ENCODE measurements at regions not wholly inside any gene's neighbourhood (a gene's known extent, or its start where the extent isn't known, plus 50 kb on each side); places are given as distances from the start of the nearest gene placed in this dataset.

DNA sequence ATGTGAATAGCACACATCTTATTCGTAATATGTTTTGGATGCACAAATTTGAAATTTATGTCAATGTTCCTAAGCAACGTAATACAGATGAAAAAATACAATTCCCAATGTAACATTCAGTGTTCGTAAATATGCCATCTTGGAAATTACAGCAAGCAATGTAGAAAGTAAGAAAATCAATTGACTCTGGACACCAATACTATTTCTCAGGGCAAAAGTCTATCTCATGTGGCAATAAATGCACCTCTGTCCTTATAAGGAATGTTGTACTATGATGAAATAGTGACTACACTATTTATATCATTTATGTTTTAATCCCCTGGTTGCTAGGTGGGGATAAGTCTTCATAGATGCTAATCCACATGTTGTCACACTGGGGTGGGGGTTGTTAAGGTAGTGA is 251.2 kb downstream of the GXYLT1 start:
- no peaks in the 10 kb centered on the region for H3K36me3 ChIP-seq
- H3K4me1 ChIP-seq, result no peaks in the 10 kb centered on the region
- no peak for TF ChIP-seq CTCF (IDR thresholded peaks at IDR 0.05)
- DNase-seq, result no peak
- no peaks in the 10 kb centered on the region for H3K9me3 ChIP-seq
- no peak overlapping the region for H3K4me3 ChIP-seq
- H3K27ac ChIP-seq, result no peak overlapping the region
- H3K27me3 ChIP-seq, result no peaks in the 10 kb centered on the region
- H3K9ac ChIP-seq (ENCODE audit: low read depth in 2 of 2, low read length in 2 of 2), result no peak overlapping the region
- intact Hi-C loops (cut with DNase I), result no loop called here

GRCh38 chr12:41892302-41892701 is 252.4 kb downstream of the GXYLT1 start:
- DNase-seq, result no peak
- TF ChIP-seq CTCF (IDR thresholded peaks at IDR 0.05), result no peak
- H3K27me3 ChIP-seq, result no peaks in the 10 kb centered on the region
- H3K9ac ChIP-seq (ENCODE audit: low read depth in 2 of 2, low read length in 2 of 2), result no peak overlapping the region
- H3K36me3 ChIP-seq, result no peaks in the 10 kb centered on the region
- intact Hi-C loops (cut with DNase I), result no loop called here
- no peaks in the 10 kb centered on the region for H3K9me3 ChIP-seq
- H3K4me3 ChIP-seq, result no peak overlapping the region
- H3K4me1 ChIP-seq, result no peaks in the 10 kb centered on the region
- H3K27ac ChIP-seq, result no peak overlapping the region

- intact Hi-C loops (cut with DNase I), result no loop called here
These were observed 253.4 kb downstream of the GXYLT1 start for GRCh38 chr12:41891226-41891625.

DNA sequence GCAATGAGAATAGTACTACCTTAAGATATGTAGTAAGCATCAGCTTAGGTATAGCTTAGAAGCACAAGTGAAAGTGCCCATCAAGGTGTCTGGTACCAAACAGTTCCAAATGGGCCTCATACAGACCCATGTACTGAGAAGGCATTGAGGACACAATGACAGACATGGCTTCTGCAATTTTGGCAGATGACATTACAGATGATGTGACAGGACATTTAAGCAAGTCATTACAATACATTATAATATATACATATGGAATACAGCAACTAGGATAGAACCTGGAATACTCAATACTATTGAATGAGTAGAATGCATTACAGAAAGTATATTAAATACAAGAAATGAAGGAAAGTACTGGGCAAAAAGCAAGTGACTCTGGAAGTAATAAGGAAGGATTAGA is 256.4 kb downstream of the GXYLT1 start:
- TF ChIP-seq CTCF (IDR thresholded peaks at IDR 0.05), result no peak
- Histone ChIP-seq H3K9ac (ENCODE audit: low read depth in 2 of 2, low read length in 2 of 2) (no peak overlapping the region), H3K27me3 (no peaks in the 10 kb centered on the region), H3K36me3 (no peaks in the 10 kb centered on the region), H3K4me1 (no peaks in the 10 kb centered on the region), H3K27ac (no peak overlapping the region), H3K4me3 (no peak overlapping the region), H3K9me3 (no peaks in the 10 kb centered on the region)
- intact Hi-C loops (cut with DNase I), result no loop called here
- DNase-seq, result no peak

More at GRCh38 chr12:41891226-41891625, 253.4 kb downstream of the GXYLT1 start:
- H3K9ac ChIP-seq (ENCODE audit: low read depth in 2 of 2, low read length in 2 of 2), result no peak overlapping the region
- H3K4me1 ChIP-seq, result no peaks in the 10 kb centered on the region
- no peak for DNase-seq
- no peak overlapping the region for H3K4me3 ChIP-seq
- H3K9me3 ChIP-seq, result no peaks in the 10 kb centered on the region
- no peak for TF ChIP-seq CTCF (IDR thresholded peaks at IDR 0.05)
- no peak overlapping the region for H3K27ac ChIP-seq
- no peaks in the 10 kb centered on the region for H3K27me3 ChIP-seq
- H3K36me3 ChIP-seq, result no peaks in the 10 kb centered on the region

DNA sequence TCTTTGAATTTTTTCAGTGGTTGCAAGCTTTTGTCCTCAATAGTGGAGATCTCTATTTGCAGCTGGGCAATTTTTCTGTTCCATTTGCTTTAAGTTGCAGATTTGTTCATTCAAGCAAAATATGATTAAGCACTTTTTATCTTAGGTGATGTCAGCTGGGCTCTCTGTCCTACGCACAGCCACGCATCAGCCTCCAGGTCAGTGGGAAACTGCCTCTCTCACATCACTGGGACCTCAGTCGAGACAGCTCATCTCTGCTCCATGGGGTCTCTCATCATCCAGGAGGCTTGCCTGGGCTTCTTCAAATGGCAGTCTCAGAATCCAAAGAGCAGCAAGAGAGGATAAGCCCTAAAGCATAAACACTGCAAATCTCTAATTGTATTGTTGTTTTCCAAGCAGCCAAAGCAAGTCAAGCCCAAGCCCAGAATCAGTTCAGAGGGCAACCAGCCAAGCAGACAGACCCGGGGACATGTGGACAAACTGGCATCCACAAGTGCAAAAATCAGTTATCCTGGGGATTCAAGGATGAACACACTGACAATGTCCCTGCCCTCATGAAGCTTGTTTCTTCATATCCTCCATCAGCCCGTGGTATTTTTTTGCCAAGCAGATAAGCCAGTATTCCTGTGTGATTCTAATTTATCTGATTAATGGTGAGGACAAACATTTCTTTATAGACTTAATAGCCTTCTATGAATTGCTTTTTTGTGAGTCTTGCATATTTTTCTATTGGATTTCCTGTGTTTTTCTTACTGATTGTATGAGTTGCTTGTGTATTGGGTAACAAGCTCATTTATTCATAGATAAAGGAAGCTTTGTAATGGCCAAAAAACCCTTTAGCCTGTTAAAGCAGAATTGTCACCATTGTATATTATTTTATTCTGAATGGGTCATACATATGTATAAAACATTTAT is 262.5 kb downstream of the GXYLT1 start:
- Histone ChIP-seq H3K27ac (no peak overlapping the region), H3K4me3 (no peak overlapping the region), H3K27me3 (no peaks in the 10 kb centered on the region), H3K9me3 (no peaks in the 10 kb centered on the region), H3K4me1 (no peaks in the 10 kb centered on the region), H3K36me3 (no peaks in the 10 kb centered on the region), H3K9ac (ENCODE audit: low read depth in 2 of 2, low read length in 2 of 2) (no peak overlapping the region)
- intact Hi-C loops (cut with DNase I), result no loop called here
- no peak for DNase-seq
- TF ChIP-seq CTCF (IDR thresholded peaks at IDR 0.05), result no peak

Data from colonic mucosa (tissue), 4 donors.